ENCODE measurements at regions not wholly inside any gene's neighbourhood (a gene's known extent, or its start where the extent isn't known, plus 50 kb on each side); places are given as distances from the start of the nearest gene placed in this dataset.

- Mint-ChIP-seq H3K4me1 (ENCODE audit: unreplicated experiment) (peaks cover 27% of the 10 kb centered on the region), H3K4me3 (ENCODE audit: unreplicated experiment) (no peak overlapping the region), H3K36me3 (ENCODE audit: low read depth, unreplicated experiment) (no peaks in the 10 kb centered on the region), H3K27ac (ENCODE audit: unreplicated experiment) (peak overlapping the region; percentile 64), H3K27me3 (ENCODE audit: unreplicated experiment) (peaks cover 15% of the 10 kb centered on the region), H3K9me3 (ENCODE audit: unreplicated experiment) (no peaks in the 10 kb centered on the region)
- TF ChIP-seq, protein P1, sequence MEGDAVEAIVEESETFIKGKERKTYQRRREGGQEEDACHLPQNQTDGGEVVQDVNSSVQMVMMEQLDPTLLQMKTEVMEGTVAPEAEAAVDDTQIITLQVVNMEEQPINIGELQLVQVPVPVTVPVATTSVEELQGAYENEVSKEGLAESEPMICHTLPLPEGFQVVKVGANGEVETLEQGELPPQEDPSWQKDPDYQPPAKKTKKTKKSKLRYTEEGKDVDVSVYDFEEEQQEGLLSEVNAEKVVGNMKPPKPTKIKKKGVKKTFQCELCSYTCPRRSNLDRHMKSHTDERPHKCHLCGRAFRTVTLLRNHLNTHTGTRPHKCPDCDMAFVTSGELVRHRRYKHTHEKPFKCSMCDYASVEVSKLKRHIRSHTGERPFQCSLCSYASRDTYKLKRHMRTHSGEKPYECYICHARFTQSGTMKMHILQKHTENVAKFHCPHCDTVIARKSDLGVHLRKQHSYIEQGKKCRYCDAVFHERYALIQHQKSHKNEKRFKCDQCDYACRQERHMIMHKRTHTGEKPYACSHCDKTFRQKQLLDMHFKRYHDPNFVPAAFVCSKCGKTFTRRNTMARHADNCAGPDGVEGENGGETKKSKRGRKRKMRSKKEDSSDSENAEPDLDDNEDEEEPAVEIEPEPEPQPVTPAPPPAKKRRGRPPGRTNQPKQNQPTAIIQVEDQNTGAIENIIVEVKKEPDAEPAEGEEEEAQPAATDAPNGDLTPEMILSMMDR (IDR thresholded peaks at IDR 0.05; ENCODE audit: unreplicated experiment), result no peak
- DNase-seq (ENCODE audit: low spot score), result no peak
Observed at GRCh38 chr6:41455818-41456217, 90.4 kb upstream of the FOXP4 start.

- no peaks in the 10 kb centered on the region for H3K9me3 Mint-ChIP-seq (ENCODE audit: unreplicated experiment)
- no peak for DNase-seq (ENCODE audit: low spot score)
- no peaks in the 10 kb centered on the region for H3K36me3 Mint-ChIP-seq (ENCODE audit: low read depth, unreplicated experiment)
- H3K4me3 Mint-ChIP-seq (ENCODE audit: unreplicated experiment), result no peak overlapping the region
- peaks cover 15% of the 10 kb centered on the region for H3K27me3 Mint-ChIP-seq (ENCODE audit: unreplicated experiment)
- H3K27ac Mint-ChIP-seq (ENCODE audit: unreplicated experiment), result no peak overlapping the region
- TF ChIP-seq, protein P1 (IDR thresholded peaks at IDR 0.05; ENCODE audit: unreplicated experiment), result no peak
- peaks cover 18% of the 10 kb centered on the region for H3K4me1 Mint-ChIP-seq (ENCODE audit: unreplicated experiment)
Observed at GRCh38 chr6:41457303-41457670, 88.9 kb upstream of the FOXP4 start.

DNA sequence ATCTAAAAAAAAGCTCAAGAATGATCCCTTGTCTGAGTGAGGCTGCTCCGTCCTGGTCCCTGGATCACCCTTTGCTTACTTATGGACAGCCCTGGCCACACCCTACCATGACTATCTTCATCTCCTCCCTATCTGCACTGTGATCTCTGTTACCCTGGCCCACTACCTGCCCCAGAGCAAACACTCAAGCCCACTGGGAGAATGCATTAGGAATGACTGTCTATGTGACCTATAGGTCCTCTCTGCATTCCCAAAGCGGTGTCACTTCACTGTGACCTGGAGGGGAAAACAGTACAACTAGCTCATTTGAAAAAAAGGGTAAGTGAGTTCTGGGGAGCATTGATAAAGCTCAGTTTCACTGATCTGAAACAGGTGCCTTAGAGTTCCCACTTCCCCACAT, 86.4 kb upstream of the FOXP4 start:
- no peak overlapping the region for H3K27ac Mint-ChIP-seq (ENCODE audit: unreplicated experiment)
- no peaks in the 10 kb centered on the region for H3K9me3 Mint-ChIP-seq (ENCODE audit: unreplicated experiment)
- TF ChIP-seq, protein P1 (IDR thresholded peaks at IDR 0.05; ENCODE audit: unreplicated experiment), result no peak
- peaks cover 27% of the 10 kb centered on the region for H3K4me1 Mint-ChIP-seq (ENCODE audit: unreplicated experiment)
- no peak overlapping the region for H3K4me3 Mint-ChIP-seq (ENCODE audit: unreplicated experiment)
- no peak for DNase-seq (ENCODE audit: low spot score)
- H3K36me3 Mint-ChIP-seq (ENCODE audit: low read depth, unreplicated experiment), result no peaks in the 10 kb centered on the region
- peaks cover 15% of the 10 kb centered on the region for H3K27me3 Mint-ChIP-seq (ENCODE audit: unreplicated experiment)

- no peak overlapping the region for H3K27ac Mint-ChIP-seq (ENCODE audit: unreplicated experiment)
- peaks cover 27% of the 10 kb centered on the region for H3K4me1 Mint-ChIP-seq (ENCODE audit: unreplicated experiment)
- H3K9me3 Mint-ChIP-seq (ENCODE audit: unreplicated experiment), result no peaks in the 10 kb centered on the region
- peaks cover 3% of the 10 kb centered on the region for H3K36me3 Mint-ChIP-seq (ENCODE audit: low read depth, unreplicated experiment)
- no peak overlapping the region for H3K4me3 Mint-ChIP-seq (ENCODE audit: unreplicated experiment)
- peaks cover 15% of the 10 kb centered on the region for H3K27me3 Mint-ChIP-seq (ENCODE audit: unreplicated experiment)
- TF ChIP-seq, protein P1 (IDR thresholded peaks at IDR 0.05; ENCODE audit: unreplicated experiment), result no peak
- DNase-seq (ENCODE audit: low spot score), result no peak
Observed at GRCh38 chr6:41460742-41461336, 85.3 kb upstream of the FOXP4 start.

DNA sequence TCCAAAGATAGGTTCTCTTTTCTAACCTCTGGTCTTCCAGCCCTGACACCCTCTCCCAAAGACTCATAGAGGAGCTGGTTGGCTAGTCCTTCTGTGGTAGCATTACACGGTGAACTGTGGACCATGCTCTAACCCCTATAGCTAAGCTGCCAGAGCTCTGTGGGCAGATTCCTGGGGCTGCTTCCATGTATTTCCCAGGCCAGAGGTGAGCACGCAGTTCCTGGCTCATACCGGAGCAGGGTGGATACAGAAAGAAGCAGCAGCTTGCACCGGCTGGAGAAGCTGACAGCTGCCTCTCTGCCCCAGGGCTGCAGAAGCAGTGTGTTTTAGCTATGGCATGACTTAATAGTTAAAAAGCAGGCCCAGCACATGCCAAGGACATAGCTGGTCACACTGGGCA, 84.1 kb upstream of the FOXP4 start:
- peaks cover 18% of the 10 kb centered on the region for H3K4me1 Mint-ChIP-seq (ENCODE audit: unreplicated experiment)
- no peak for DNase-seq (ENCODE audit: low spot score)

More for the DNA sequence above, 84.1 kb upstream of the FOXP4 start:
- Mint-ChIP-seq H3K27ac (ENCODE audit: unreplicated experiment) (no peak overlapping the region), H3K36me3 (ENCODE audit: low read depth, unreplicated experiment) (peaks cover 4% of the 10 kb centered on the region), H3K27me3 (ENCODE audit: unreplicated experiment) (peaks cover 9% of the 10 kb centered on the region), H3K9me3 (ENCODE audit: unreplicated experiment) (no peaks in the 10 kb centered on the region), H3K4me3 (ENCODE audit: unreplicated experiment) (no peak overlapping the region)
- TF ChIP-seq, protein P1 (IDR thresholded peaks at IDR 0.05; ENCODE audit: unreplicated experiment), result no peak

Measured in endothelial cell (in vitro differentiated cells).